K562 (cell line): ENCODE measurements at regions not wholly inside any gene's neighbourhood (a gene's known extent, or its start where the extent isn't known, plus 50 kb on each side); places are given as distances from the start of the nearest gene placed in this dataset.

Source experiments
- C11orf30 ChIP-seq: fragments of 450-650 bp; IDR thresholded peaks from 2 replicates; pipeline ENCODE4 v1.6.1; 2016; ENCODE audit warnings: low read depth, mild to moderate bottlenecking
- CCNT2 ChIP-seq: IDR thresholded peaks from 2 replicates; pipeline ENCODE4 v1.6.1; 2011; ENCODE audit warnings: borderline replicate concordance, low read depth, mild to moderate bottlenecking, moderate library complexity, mixed read lengths, low read length; ENCODE audit not compliant: insufficient read length; ENCODE audit errors: extremely low read depth
- FIP1L1 ChIP-seq: fragments of 200-400 bp; formaldehyde crosslinking; IDR thresholded peaks from 2 replicates; pipeline ENCODE4 v1.6.1; 2018; ENCODE audit warnings: mild to moderate bottlenecking, low read depth, low read length; ENCODE audit not compliant: poor library complexity, severe bottlenecking
- GATAD2B ChIP-seq: fragments of 450-650 bp; IDR thresholded peaks from 2 replicates; pipeline ENCODE4 v1.6.1; 2017; ENCODE audit warnings: mild to moderate bottlenecking, borderline replicate concordance
- KAT8 ChIP-seq: fragments of 450-650 bp; IDR thresholded peaks from 2 replicates; pipeline ENCODE4 v1.6.1; 2016; ENCODE audit warnings: low read depth, mild to moderate bottlenecking
- MAFG ChIP-seq: fragments of 450-650 bp; conservative IDR thresholded peaks from 2 replicates; pipeline ENCODE4 v1.6.1; 2016; ENCODE audit warnings: missing genetic modification characterization, missing compliant biosample characterization
- MYC ChIP-seq, 2 experiments: fragments of 250-450 bp in 1 of 2; sonication (Bioruptor Pico) in 1 of 2; IDR thresholded peaks; 2 replicates each; pipeline versions ENCODE4 v1.5.1 to v1.6.1; 2012 to 2021; ENCODE audit warnings: low read depth in 2 of 2, borderline replicate concordance in 1 of 2, improper control_type of control experiment in 1 of 2, low read length in 1 of 2, mild to moderate bottlenecking in 1 of 2, moderate library complexity in 1 of 2
- NELFE ChIP-seq: IDR thresholded peaks from 2 replicates; pipeline ENCODE4 v1.6.1; 2011; ENCODE audit warnings: mild to moderate bottlenecking; ENCODE audit not compliant: insufficient read depth, insufficient read length
- TFAP4 ChIP-seq: sonication (generic); formaldehyde crosslinking; IDR thresholded peaks from 2 replicates; pipeline ENCODE4 v1.8.0; 2022; ENCODE audit warnings: missing genetic modification reagents, mild to moderate bottlenecking, moderate library complexity, borderline replicate concordance
- THAP12 ChIP-seq: fragments of 250-450 bp; sonication (Bioruptor Pico); IDR thresholded peaks from 2 replicates; pipeline ENCODE4 v1.9.0; 2021; ENCODE audit warnings: mild to moderate bottlenecking, inconsistent platforms
- USF2 ChIP-seq: sonication (generic); formaldehyde crosslinking; IDR thresholded peaks from 2 replicates; pipeline ENCODE4 v1.5.0; 2020; ENCODE audit warnings: missing genetic modification reagents
- XRCC4 ChIP-seq: IDR thresholded peaks from one replicate; pipeline ENCODE4 v1.6.1; 2011; ENCODE audit not compliant: insufficient read depth, insufficient read length; ENCODE audit errors: extremely low read depth
- ZFP91 ChIP-seq: sonication (generic); formaldehyde crosslinking; IDR thresholded peaks from 2 replicates; pipeline ENCODE4 v1.8.0; 2022; ENCODE audit warnings: mild to moderate bottlenecking, missing genetic modification reagents
- ZNF316 ChIP-seq: fragments of 450-650 bp; IDR thresholded peaks from 2 replicates; pipeline ENCODE4 v1.6.1; 2016
- TF ChIP-seq, protein P1 (sequence below): fragments of 450-650 bp; IDR thresholded peaks from 2 replicates; pipeline ENCODE4 v1.7.1; 2018; ENCODE audit warnings: mild to moderate bottlenecking, low read depth; ENCODE audit not compliant: partially characterized antibody
- TF ChIP-seq, protein P2 (sequence below): fragments of 250-450 bp; sonication (Bioruptor Pico); IDR thresholded peaks from 2 replicates; pipeline ENCODE4 v1.8.0; 2022; ENCODE audit warnings: inconsistent platforms

- TF ChIP-seq NELFE: no peak
- TF ChIP-seq CCNT2: no peak
- TF ChIP-seq, protein P1, sequence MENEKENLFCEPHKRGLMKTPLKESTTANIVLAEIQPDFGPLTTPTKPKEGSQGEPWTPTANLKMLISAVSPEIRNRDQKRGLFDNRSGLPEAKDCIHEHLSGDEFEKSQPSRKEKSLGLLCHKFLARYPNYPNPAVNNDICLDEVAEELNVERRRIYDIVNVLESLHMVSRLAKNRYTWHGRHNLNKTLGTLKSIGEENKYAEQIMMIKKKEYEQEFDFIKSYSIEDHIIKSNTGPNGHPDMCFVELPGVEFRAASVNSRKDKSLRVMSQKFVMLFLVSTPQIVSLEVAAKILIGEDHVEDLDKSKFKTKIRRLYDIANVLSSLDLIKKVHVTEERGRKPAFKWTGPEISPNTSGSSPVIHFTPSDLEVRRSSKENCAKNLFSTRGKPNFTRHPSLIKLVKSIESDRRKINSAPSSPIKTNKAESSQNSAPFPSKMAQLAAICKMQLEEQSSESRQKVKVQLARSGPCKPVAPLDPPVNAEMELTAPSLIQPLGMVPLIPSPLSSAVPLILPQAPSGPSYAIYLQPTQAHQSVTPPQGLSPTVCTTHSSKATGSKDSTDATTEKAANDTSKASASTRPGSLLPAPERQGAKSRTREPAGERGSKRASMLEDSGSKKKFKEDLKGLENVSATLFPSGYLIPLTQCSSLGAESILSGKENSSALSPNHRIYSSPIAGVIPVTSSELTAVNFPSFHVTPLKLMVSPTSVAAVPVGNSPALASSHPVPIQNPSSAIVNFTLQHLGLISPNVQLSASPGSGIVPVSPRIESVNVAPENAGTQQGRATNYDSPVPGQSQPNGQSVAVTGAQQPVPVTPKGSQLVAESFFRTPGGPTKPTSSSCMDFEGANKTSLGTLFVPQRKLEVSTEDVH: no peak
- TF ChIP-seq KAT8: no peak
- no peak for TF ChIP-seq GATAD2B
- peak; percentile 93 for TF ChIP-seq MAFG
- no peak for TF ChIP-seq MYC (IDR thresholded peaks at IDR 0.05; ENCODE audit: low read depth, low read length)
- TF ChIP-seq MYC (CRISPR knock-in tag; IDR thresholded peaks at IDR 0.05; ENCODE audit: borderline replicate concordance, low read depth): no peak
- TF ChIP-seq XRCC4: no peak
- peak; percentile 81 for TF ChIP-seq C11orf30
- TF ChIP-seq ZNF316: peak; percentile 77
- no peak for TF ChIP-seq THAP12 (CRISPR knock-in tag)
- TF ChIP-seq ZFP91: no peak
- TF ChIP-seq FIP1L1: no peak
- TF ChIP-seq USF2 (CRISPR knock-in tag): no peak
- TF ChIP-seq, protein P2, sequence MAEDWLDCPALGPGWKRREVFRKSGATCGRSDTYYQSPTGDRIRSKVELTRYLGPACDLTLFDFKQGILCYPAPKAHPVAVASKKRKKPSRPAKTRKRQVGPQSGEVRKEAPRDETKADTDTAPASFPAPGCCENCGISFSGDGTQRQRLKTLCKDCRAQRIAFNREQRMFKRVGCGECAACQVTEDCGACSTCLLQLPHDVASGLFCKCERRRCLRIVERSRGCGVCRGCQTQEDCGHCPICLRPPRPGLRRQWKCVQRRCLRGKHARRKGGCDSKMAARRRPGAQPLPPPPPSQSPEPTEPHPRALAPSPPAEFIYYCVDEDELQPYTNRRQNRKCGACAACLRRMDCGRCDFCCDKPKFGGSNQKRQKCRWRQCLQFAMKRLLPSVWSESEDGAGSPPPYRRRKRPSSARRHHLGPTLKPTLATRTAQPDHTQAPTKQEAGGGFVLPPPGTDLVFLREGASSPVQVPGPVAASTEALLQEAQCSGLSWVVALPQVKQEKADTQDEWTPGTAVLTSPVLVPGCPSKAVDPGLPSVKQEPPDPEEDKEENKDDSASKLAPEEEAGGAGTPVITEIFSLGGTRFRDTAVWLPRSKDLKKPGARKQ (CRISPR knock-in tag): no peak
- TF ChIP-seq TFAP4 (CRISPR knock-in tag): no peak
Measured at GRCh38 chr6:137416376-137417109, 77.7 kb downstream of the OLIG3 start (continued).
